Endothelial cell of umbilical vein (primary cell): ENCODE measurements at regions not wholly inside any gene's neighbourhood (a gene's known extent, or its start where the extent isn't known, plus 50 kb on each side); places are given as distances from the start of the nearest gene placed in this dataset.
"Not testable (repeated sequence)": the region's sequence is repeated elsewhere in the genome, so short reads cannot be mapped to it uniquely, and the experiment has no call there.

Source experiments
- EZH2 ChIP-seq: IDR thresholded peaks from 2 replicates; pipeline ENCODE4 v1.6.1; 2012; ENCODE audit warnings: borderline replicate concordance, low read depth, mild to moderate bottlenecking, moderate library complexity, low read length, inconsistent platforms; ENCODE audit not compliant: severe bottlenecking
- FOS ChIP-seq: IDR thresholded peaks from 2 replicates; pipeline ENCODE4 v1.6.1; 2011; ENCODE audit warnings: mild to moderate bottlenecking, low read length, moderate library complexity, borderline replicate concordance; ENCODE audit not compliant: insufficient read depth
- GATA2 ChIP-seq: IDR thresholded peaks from 2 replicates; pipeline ENCODE4 v1.7.0; 2011; ENCODE audit warnings: low read depth, mild to moderate bottlenecking, moderate library complexity, mixed read lengths, low read length; ENCODE audit not compliant: insufficient read length, insufficient read depth
- JUN ChIP-seq: IDR thresholded peaks from 2 replicates; pipeline ENCODE4 v1.6.1; 2011; ENCODE audit warnings: borderline replicate concordance, low read depth; ENCODE audit not compliant: insufficient read length, insufficient read depth
- MYC ChIP-seq: IDR thresholded peaks from one replicate; pipeline ENCODE4 v1.6.1; 2011; ENCODE audit warnings: mild to moderate bottlenecking, low read depth, low read length
- POLR2A ChIP-seq: IDR thresholded peaks from 2 replicates; pipeline ENCODE4 v1.6.1; 2012; ENCODE audit warnings: low read depth, mild to moderate bottlenecking, control low read depth, low read length
- POLR2AphosphoS5 ChIP-seq: IDR thresholded peaks from 2 replicates; pipeline ENCODE4 v1.6.1; 2012; ENCODE audit warnings: low read depth, mild to moderate bottlenecking, control low read depth, low read length, moderate library complexity; ENCODE audit not compliant: insufficient read depth
- TF ChIP-seq, protein P1 (sequence below), 2 donors: IDR thresholded peaks; 1 replicate in 1 of 2; 2 replicates in 1 of 2; pipeline ENCODE4 v1.5.1; 2011; ENCODE audit warnings: low read length in 2 of 2, mild to moderate bottlenecking in 2 of 2, moderate library complexity in 2 of 2, control low read depth in 1 of 2, inconsistent platforms in 1 of 2, low read depth in 1 of 2; ENCODE audit not compliant: insufficient read depth in 1 of 2; ENCODE audit errors: extremely low read depth in 1 of 2
- TF ChIP-seq, protein P2 (sequence below): IDR thresholded peaks from 2 replicates; pipeline ENCODE4 v1.6.1; 2011; ENCODE audit not compliant: insufficient read depth, insufficient read length

DNA sequence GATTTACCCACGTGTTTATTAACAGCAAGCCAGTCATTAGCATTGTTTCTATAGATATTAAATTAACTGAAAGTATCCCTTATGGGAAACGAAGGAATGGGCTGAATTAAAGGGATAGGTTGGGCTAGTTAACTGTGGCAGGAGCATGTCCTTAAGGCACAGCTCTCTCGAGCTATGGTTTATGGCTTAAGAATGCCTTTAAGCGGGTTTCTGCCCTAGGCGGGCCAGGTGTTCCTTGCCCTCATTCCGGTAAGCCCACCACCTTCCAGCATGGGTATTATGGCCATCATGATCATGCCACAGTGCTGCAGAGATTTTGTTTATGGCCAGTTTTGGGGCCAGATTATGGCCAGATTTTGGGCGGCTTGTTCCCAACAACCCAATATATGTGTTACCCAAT, 569.9 kb upstream of the MBL2 start:
- not testable (repeated sequence) for TF ChIP-seq EZH2, POLR2AphosphoS5, POLR2A, JUN, FOS, GATA2, MYC
- TF ChIP-seq, protein P1, sequence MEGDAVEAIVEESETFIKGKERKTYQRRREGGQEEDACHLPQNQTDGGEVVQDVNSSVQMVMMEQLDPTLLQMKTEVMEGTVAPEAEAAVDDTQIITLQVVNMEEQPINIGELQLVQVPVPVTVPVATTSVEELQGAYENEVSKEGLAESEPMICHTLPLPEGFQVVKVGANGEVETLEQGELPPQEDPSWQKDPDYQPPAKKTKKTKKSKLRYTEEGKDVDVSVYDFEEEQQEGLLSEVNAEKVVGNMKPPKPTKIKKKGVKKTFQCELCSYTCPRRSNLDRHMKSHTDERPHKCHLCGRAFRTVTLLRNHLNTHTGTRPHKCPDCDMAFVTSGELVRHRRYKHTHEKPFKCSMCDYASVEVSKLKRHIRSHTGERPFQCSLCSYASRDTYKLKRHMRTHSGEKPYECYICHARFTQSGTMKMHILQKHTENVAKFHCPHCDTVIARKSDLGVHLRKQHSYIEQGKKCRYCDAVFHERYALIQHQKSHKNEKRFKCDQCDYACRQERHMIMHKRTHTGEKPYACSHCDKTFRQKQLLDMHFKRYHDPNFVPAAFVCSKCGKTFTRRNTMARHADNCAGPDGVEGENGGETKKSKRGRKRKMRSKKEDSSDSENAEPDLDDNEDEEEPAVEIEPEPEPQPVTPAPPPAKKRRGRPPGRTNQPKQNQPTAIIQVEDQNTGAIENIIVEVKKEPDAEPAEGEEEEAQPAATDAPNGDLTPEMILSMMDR (IDR thresholded peaks at IDR 0.05; ENCODE audit: extremely low read depth in 1 of 2, insufficient read depth in 1 of 2, low read depth in 1 of 2, low read length in 2 of 2): not testable (repeated sequence)
- TF ChIP-seq, protein P2, sequence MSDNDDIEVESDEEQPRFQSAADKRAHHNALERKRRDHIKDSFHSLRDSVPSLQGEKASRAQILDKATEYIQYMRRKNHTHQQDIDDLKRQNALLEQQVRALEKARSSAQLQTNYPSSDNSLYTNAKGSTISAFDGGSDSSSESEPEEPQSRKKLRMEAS: not testable (repeated sequence)
